EH (cell line): ENCODE measurements at regions not wholly inside any gene's neighbourhood (a gene's known extent, or its start where the extent isn't known, plus 50 kb on each side); places are given as distances from the start of the nearest gene placed in this dataset.

Experiments
- DNase-seq: peaks from one replicate; pipeline ENCODE4 v3.0.0-alpha.2; 2015; ENCODE audit warnings: low read depth

DNA sequence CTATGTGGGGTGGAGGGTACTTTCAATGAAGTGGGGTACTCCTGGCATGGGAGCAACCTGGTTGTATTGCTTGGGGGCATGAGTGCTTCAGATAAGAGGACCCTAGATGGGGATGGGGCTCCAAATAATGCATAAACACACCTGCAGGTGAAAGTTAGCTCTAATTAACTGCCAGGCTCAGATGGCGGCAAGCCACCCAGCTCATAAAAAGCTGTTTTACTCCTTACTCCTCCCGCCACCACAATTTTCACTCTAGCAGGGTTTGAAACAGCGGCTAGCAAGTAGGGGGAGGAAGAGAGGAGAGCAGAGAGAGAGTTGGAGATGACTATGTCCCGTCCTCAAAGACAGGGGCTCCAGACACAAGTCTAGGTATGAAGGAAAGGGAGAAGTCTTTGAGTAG, 117.7 kb upstream of the WSCD1 start:
- no peak for DNase-seq

DNA sequence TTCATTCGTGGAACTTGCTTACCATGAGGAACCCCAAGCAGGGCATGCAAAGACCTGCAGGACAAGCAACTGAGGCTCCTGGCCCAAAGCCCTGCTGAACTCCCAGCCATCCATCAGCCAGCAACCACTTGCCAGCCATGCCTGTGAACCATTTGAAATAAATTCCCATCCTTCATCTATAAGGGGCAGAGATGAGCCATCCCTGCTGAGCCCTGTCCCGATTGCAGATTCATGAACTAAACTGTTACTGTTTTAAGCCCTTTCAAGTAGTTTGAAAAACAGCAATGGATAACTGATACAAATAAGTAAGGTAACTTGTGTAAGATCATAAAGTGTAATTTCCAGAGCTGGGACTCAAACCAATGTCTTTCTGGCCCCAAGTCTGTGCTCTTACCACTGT, 114.4 kb upstream of the WSCD1 start:
- no peak for DNase-seq

DNA sequence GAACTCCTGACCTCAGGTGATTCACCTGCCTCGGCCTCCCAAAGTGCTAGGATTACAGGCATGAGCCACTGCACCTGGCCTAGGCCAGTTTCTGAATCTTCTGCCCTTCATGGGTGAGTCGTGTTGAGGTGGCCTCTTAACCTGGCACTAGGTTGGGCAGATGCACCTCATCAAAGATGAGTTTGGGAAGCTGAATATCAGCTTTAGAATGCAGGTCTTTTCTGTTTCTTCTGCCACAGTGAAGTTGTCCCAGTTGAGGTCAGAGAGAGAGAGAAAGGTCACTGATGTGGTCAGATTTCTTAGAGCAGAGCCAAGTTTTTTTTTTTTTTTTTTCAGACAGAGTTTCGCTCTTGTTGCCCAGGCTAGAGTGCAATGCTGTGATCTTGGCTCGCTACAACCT, 111.3 kb upstream of the WSCD1 start:
- DNase-seq = no peak

DNA sequence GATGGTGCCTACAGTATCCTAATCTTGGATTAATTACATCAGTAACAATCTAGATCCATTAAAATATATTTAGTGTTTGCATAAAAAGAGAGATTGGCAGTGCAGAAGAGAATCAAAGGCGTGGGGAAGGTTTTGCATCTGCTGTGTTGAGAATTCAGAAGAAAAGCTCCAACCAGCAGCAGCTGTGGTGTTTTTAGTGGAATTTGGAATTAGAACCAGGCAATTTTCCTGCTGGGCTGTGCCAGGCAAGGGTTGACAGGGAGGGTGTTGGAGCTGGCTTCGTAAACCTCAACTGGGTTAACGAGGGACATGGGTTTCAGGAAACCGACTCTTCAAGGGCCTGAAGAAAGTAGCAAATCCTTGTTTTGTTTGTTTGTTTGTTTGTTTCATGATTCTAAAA, 107.8 kb upstream of the WSCD1 start:
- no peak for DNase-seq

DNA sequence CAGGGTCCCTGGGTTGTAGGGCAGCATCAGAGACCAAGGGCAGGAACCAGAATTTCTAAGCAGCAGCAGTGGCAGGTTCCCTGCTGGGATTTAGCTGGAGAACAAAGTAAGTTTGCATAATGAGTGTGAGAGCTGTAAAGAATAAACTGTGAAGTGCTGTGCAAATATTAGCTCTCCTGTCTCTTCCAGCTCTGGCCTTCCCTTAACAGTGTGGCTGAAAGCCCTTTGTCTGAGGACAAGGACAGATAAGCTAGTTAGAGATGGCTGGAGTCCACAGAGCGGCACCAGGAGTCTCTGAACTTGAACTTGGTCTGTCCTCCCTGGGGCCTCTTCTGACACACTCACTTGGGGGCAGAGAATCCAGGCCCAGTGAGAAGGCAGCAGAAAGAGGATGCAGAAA, 98.2 kb upstream of the WSCD1 start:
- no peak for DNase-seq

DNA sequence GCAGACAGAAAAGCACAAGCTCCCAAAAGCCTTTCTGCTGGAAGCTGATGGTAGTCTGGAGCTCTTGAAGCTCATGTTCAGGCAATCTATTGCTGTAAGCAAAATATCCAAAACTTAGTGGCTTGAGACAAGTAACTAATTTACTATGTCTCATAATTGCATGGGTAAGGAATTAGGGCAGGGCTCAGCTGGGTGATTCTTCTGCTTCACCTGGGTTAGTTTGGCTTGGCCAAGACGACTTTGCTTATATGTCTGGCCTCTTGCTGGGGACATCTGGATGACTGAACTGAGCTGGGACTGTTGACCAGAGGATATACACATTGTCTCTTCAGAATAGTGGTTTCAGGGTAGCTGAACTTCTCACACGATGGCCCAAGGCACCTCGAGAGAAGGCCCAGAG, 96.8 kb upstream of the WSCD1 start:
- no peak for DNase-seq

DNA sequence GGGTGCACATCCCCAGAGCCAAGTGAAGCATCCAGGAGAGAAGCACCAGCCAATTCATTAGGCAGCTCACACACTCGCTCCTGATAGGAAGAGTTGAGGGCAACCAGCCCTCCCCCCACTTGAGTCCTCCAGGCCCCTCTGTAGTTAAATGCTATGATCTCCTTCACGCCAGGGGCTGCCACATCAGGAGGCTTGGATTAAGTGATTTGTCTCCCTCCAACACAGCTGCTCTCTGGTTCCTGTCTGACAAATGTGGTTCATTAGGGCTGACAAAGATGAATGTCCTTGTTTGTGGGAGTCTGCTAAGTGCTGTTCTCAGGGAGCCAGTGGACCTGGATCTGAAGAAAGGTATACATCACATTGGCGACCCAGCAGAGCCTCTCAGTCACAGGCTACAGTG, 94.5 kb upstream of the WSCD1 start:
- DNase-seq = no peak

DNA sequence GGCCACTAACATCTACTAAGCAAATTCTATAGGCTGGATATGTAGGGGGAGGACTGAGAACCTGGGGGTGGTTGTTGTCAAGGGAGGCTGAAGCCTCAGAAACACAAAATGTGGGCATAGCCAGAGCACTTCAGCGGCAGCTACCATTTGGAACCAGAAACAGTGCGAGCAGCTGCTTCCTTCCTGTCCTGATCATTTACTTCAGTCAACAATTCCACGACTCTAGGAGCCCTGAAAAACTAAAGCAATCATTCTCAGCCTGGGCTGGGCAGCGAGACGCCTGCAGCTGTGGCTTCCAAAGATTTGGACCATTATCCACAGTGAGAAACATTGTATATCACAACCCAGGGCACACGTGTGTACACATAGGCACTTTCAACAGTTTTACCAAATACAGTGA, 93.9 kb upstream of the WSCD1 start:
- no peak for DNase-seq

DNA sequence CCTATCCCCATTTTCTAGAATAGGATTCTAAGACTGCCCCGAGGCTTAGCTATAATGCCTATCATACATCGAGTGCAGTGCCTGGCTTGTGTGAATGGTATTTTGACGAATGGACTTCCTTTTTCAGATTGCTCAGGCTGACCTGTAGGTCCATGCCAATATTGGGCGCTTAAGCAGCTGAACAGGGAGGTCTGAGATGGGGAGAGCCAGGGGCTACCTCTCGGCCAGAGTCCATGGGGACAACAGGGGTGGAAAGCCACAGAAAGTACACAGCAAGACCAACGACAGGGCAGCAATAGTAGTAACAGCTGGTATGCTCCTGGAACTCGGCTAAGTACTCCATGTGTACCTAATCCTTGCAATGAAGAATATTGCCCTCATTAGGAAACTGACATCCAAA, 91.7 kb upstream of the WSCD1 start:
- DNase-seq = no peak

DNA sequence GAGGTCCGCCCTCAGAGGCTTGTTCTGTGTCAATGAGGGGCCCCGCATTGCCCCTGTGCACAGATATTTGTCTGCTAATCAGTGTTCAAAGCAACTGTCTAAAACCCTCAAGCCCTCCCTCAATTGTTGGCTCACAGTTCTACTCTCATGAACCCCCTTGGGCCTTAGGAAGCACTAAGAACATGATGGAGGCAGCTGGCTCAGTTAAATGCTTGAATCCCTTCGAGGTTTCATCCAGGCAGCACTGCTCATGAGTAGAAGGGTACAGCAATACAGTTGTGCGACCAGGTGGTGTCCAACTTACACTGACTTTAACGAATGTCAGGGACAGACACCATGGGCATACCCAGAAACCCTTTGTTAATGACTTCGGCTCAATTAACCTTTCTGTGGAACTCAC, 89.2 kb upstream of the WSCD1 start:
- DNase-seq = no peak

DNA sequence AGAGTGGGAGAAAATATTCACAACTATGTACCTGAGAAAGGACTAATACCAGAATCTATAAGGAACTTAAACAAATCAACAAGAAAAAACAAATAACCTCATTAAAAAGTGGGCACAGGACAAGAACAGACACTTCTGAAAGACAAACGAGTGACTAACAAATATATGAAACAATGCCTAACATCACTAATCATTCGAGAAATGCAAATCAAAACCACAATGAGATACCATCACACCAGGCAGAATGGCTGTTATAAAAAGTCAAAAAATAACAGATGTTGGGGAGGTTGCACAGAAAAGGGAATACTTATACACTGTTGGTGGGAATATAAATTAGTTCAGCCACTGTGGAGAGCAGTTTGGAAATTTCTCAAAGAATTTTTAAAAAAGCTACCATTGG, 83.5 kb upstream of the WSCD1 start:
- DNase-seq = peak; percentile 16

DNA sequence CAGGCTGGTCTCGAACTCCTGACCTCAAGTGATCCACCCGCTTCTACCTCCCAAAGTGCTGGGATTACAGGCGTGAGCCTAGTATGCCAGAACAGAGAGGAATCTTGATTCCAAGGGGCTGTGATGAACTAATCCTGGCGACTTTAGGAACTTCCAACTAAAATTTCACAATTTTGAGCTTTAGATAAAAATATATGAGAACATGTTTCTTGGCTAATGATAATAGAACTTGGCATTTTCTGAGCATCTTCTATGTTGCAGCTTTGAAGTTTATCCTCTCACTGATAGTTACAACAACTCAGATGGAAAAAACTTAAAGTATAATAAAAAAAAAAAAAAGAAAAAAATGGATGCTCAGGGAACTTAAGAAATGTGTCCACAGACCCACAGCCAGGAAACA, 69.8 kb upstream of the WSCD1 start:
- DNase-seq = no peak

DNA sequence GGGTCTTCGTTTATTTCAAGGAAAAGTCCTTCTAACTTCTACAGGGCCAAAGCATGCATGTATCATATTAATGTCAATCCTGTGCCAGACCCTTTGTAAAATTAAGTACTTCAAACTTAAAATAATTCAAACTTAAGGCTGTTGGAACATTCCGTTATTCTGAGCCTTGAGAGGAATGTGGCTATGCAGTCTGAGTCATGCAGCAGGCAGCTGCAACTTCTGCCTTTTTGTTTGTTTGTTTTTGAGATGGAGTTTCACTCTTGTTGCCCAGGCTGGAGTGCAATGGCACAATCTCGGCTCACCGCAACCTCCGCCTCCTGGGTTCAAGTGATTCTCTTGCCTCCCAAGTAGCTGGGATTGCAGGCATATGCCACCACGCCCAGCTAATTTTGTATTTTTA, 67.0 kb upstream of the WSCD1 start:
- peak; percentile 87 for DNase-seq

DNA sequence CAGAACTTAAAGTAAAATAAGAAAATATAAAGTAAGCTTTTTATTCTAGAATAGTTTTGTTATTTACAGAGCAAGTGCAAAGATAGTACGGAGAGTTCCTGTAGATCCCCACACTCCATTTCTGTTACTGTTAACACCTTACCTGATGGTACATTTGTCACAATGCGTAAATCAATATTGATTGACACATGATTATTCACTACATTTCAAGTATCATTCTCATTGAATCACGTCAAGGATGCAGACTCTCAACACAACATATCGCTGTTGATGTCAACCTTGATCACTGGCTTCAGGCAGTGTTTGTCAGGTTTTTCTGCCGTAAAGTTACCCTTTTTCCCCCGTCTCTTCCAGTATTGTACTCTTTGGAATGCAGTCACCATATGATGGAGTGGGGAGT, 64.2 kb upstream of the WSCD1 start:
- DNase-seq = no peak

DNA sequence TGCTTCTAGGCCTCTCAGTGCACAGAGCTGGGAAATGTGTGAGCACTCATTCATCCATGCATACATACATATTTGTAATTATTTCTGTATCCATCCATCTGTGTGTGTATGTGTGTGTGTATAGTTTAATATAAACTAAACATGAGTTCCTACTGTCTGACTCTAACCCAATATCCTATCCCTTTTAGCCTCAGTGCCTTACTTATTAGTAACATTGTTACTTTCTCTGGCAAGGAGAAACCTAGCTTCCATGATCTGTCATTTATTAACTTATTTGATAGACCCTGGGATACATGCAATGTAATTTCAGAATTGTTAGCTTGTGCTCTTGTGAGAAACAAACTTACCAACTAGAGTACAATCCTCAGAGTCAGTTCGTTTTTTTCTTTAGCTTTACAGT, 59.0 kb upstream of the WSCD1 start:
- DNase-seq = no peak

DNA sequence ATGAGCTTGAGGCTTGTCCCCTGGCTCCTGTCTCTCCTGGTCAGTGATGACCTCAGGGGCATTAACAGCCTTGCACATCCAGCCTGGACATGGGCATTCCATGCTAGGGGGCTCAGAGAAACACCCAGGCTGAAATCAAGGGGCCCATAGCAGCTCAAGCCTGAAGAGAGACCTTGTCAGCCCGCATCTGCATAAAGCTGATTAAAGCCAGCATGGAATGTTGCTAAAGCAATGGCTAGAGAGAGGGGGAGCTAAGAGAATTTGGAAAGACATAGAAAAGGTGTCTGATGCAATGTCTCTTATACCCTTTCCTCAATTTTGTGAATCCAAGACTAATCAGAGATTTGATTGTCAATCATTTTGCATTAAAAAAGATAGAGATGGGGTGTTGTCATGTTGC, 51.4 kb upstream of the WSCD1 start:
- DNase-seq = no peak

DNA sequence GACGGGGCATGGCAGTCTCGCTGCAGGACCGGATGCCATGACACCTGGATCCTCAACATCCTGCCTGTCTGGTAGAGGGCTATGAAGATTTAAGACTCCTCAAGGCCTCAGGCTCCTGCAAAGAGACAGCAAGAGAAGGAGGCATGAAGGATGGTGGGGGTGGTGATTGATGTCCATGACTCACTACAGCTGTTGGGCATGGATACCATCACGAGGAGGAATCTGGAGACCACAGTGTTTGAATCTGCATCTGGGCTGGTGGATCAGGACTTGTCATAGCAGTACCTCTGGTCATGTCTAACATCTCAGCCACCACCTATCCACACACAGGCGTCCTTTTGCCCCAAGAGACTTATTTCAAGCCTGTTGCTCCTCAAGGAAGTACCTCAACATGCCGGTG, 50.2 kb upstream of the WSCD1 start:
- no peak for DNase-seq

DNA sequence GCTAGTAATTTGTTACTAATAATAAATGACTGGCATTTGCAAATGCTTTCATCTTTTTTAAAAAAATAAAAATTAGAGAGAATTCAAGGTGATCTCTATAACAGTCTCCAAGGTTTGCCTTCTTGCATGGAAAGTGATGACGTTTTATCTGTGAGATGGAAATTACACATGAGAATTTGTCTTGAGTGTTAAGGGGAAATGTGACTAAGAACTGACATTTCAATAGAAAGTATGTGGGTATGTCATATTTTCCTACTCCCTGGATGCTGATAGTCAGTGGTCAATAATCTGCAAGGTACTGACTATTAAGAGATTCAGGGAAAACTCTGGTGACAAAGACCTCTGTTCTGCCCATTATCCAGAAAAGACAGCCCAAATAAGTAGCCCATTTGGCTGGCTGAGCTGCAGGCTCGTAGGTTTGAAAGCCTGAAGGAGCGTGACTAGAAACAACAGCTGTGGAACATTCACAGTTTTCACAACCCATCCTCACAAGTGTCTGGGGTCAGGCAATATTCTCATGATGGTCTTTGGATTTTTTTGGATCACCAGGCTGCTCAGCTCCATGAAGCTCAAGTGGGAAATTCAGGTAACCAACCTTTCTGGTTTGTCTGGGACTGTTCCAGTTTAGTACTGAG, 49.7 kb upstream of the WSCD1 start:
- no peak for DNase-seq
